HG03280 (cell line): ENCODE measurements at regions not wholly inside any gene's neighbourhood (a gene's known extent, or its start where the extent isn't known, plus 50 kb on each side); places are given as distances from the start of the nearest gene placed in this dataset.

Source experiments
- ATAC-seq: cut with Tn5 transposase; IDR thresholded peaks from one replicate; pipeline ENCODE4 v1.9.1; 2021; ENCODE audit warnings: mild to moderate bottlenecking, moderate library complexity; ENCODE audit not compliant: unreplicated experiment

- no peak for ATAC-seq
These were observed 74.5 kb upstream of the FRY start for GRCh38 chr13:31956980-31957644.

- no peak for ATAC-seq
These were observed 73.8 kb upstream of the FRY start for GRCh38 chr13:31957772-31958171.

DNA sequence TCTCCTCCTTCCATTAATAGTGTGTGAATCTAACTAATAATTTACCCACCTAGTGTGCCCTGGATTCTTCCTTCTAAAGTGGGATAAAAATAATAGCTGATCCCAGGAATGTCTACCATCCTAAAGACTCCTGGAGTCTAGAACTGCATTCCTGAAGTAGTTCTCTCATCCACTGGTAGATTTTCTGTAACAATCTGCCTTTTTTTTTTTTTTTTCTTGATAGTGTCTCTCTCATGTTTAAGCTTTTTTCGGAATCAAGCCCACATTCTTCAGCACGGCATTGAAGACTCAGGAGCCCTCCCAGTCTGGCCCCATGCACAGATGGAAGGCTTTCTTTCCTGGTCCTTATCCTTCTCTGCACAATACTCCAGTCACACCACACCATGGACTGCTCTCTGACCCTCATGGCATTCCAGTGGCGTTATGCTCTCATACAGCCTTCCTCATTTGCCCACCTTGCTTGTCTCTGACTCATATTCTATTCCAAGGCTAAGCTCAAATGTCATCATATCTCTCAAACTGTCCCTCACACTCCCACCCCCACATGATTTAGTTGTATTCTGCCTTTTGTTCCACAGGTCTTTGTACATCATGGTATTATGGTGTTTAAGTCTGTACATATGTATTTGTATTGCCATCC is 68.7 kb upstream of the FRY start:
- no peak for ATAC-seq

DNA sequence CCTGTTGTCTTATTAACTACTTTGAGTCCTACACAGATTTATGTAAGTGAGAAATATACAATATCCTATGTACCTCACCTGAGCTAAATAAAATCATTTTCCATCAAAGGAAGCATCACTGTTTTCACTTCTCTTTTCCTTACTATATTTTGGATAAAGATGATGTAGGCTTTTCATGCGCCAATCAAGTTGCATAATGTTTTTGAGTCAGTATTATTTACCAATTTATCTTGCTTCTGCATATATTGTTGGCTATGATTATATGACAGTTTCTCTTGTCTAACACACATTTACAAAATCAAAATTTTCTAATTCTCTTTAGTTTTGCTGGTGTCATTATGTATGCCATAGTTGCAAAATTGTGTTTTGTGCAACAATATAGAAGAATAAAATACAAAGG is 67.9 kb upstream of the FRY start:
- ATAC-seq: no peak

GRCh38 chr13:31964168-31964567 is 67.4 kb upstream of the FRY start:
- ATAC-seq: no peak

- ATAC-seq: peak; percentile 80
These were observed 66.1 kb upstream of the FRY start for GRCh38 chr13:31965361-31966066.

GRCh38 chr13:31967155-31967554 is 64.4 kb upstream of the FRY start:
- no peak for ATAC-seq

GRCh38 chr13:31968473-31968872 is 63.1 kb upstream of the FRY start:
- no peak for ATAC-seq

GRCh38 chr13:31970231-31970930 is 61.2 kb upstream of the FRY start:
- no peak for ATAC-seq

DNA sequence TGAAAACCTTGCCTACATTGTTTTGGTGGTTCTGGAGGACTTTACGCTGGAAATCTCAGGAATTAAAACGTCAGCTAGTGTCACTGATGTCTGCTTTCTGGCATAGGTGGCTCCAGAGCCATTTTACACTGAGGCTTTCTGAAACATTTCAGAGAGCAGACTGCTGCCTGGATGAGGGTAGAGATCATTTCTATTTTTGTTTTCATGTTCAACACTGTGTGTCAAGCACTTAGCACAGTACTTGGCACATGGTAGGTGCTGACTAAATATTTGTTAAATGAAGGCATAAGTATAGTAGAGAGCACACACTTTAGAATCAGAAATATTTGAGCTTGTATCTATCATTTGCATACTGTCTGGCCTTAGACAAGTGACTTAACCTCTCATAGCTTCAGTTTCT is 59.1 kb upstream of the FRY start:
- no peak for ATAC-seq

DNA sequence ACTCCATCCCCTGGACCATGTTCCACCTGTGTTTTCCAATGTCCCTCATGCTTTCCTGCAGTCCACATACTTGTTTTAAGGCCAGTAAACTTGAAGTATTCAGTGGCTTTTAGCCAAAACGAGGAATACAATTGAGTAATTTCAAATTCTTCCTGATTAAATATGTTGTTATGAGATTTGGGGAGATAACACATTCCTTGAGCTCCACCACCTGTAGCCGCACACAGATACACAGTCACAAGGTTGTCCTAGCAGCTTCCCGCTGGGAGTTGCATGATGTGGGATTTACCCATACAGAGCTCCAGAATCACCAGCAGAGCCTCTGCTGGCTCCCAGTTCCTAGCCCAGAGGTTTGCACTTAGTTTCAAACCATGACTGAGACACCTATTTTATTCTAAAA is 53.6 kb upstream of the FRY start:
- ATAC-seq: no peak

DNA sequence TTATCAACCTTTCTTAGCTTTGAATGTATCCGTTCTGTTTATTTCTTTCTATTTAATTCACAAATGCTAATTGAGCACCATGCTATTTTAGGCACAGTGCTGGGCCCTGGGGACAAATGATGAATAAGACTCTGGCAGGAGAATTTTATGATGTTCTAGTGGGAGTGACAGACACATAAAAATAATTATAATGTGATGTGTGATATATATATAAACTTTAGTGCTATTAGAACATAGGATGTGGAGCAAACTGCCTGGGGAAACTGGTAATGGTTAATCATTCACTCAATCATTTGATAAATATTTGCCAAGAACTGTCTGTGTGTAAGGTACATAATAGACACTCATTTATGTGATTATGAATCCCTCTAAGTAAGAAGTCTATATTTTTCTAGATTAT is 50.7 kb upstream of the FRY start:
- ATAC-seq: no peak
